ENCODE measurements at regions not wholly inside any gene's neighbourhood (a gene's known extent, or its start where the extent isn't known, plus 50 kb on each side); places are given as distances from the start of the nearest gene placed in this dataset.

DNA sequence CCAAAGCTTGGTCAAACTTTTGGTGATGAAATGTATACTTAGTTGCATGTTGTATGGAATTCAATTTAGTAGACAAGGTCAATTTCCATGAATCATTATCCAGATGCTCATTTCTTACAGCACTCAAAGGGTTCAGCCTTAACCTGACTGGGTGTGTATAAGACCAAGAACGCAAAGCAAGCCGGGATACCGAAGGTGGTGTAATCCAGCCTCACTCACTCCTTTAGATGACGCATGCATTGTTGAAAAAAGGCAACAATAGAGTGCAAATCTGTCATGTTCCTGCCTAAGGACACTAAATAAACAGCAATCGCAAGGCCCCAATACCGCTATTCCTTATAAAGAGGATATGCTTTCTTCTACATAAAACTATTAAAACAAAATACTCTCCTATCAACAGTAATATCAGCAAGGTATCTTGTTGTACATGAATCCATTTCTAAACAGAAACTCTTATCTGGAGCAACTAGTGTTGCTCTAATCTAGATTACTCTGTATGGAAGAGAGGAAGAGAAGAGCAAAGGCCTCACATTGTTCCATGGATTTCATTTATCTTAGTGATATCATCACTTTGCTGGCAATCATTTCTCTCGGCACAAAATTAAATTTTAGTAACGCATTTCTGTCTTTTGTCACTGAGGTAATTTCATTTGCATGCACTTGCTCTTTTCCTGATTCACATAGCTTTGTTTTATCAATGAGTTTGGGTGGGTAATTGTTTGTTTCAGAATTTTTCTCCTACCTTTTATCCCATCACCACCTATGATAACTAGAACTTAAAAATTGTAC is 96.2 kb downstream of the PLK2 start:
- TF ChIP-seq GABPA (IDR thresholded peaks at IDR 0.05; ENCODE audit: low read depth), result no peak
- TF ChIP-seq, protein P1, sequence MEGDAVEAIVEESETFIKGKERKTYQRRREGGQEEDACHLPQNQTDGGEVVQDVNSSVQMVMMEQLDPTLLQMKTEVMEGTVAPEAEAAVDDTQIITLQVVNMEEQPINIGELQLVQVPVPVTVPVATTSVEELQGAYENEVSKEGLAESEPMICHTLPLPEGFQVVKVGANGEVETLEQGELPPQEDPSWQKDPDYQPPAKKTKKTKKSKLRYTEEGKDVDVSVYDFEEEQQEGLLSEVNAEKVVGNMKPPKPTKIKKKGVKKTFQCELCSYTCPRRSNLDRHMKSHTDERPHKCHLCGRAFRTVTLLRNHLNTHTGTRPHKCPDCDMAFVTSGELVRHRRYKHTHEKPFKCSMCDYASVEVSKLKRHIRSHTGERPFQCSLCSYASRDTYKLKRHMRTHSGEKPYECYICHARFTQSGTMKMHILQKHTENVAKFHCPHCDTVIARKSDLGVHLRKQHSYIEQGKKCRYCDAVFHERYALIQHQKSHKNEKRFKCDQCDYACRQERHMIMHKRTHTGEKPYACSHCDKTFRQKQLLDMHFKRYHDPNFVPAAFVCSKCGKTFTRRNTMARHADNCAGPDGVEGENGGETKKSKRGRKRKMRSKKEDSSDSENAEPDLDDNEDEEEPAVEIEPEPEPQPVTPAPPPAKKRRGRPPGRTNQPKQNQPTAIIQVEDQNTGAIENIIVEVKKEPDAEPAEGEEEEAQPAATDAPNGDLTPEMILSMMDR (IDR thresholded peaks at IDR 0.05; ENCODE audit: insufficient read depth, low read length), result no peak
- no peak for TF ChIP-seq SPI1 (IDR thresholded peaks at IDR 0.05; ENCODE audit: borderline replicate concordance, low read depth)
- TF ChIP-seq POLR2AphosphoS5 (IDR thresholded peaks at IDR 0.05; ENCODE audit: low read depth), result no peak
